CD14-positive monocyte (primary cell): ENCODE measurements at regions not wholly inside any gene's neighbourhood (a gene's known extent, or its start where the extent isn't known, plus 50 kb on each side); places are given as distances from the start of the nearest gene placed in this dataset.

Experiments
- DNase-seq, 3 donors: peaks; one replicate each; pipeline ENCODE4 v3.0.0-alpha.2; 2011 to 2022
- H2AFZ ChIP-seq: 2 replicates; pipeline ENCODE4 v1.6.0; 2012; ENCODE audit warnings: mild to moderate bottlenecking, low read depth, low read length, inconsistent platforms; ENCODE audit not compliant: insufficient read depth, poor library complexity, severe bottlenecking
- H3K27ac ChIP-seq, 2 donors: 1 replicate in 1 of 2; 2 replicates in 1 of 2; pipeline ENCODE4 v1.5.1; 2012 to 2013; ENCODE audit warnings: low read length in 2 of 2, control low read depth in 1 of 2, inconsistent platforms in 1 of 2, low read depth in 1 of 2, mild to moderate bottlenecking in 1 of 2
- H3K27me3 ChIP-seq, 2 donors: one replicate each; pipeline versions ENCODE4 v1.6.0 to v1.6.1; 2011 to 2013; ENCODE audit warnings: low read length in 2 of 2; ENCODE audit not compliant: control insufficient read depth in 2 of 2, insufficient read depth in 2 of 2
- H3K36me3 ChIP-seq, 2 donors: replicated peaks in 1 of 2; 1 replicate in 1 of 2; 2 replicates in 1 of 2; pipeline versions ENCODE4 v1.5.1 to v1.6.1; 2012 to 2013; ENCODE audit warnings: low read length in 2 of 2, control low read depth in 1 of 2, inconsistent platforms in 1 of 2, mild to moderate bottlenecking in 1 of 2; ENCODE audit not compliant: insufficient read depth in 2 of 2, control insufficient read depth in 1 of 2
- H3K4me1 ChIP-seq, 2 donors: 1 replicate in 1 of 2; 2 replicates in 1 of 2; pipeline versions ENCODE4 v1.5.1 to v1.6.1; 2012 to 2013; ENCODE audit warnings: low read length in 2 of 2, control low read depth in 1 of 2, inconsistent platforms in 1 of 2, mild to moderate bottlenecking in 1 of 2, moderate library complexity in 1 of 2; ENCODE audit not compliant: insufficient read depth in 2 of 2, control insufficient read depth in 1 of 2
- H3K4me2 ChIP-seq: replicated peaks from 2 replicates; pipeline ENCODE3; 2012; ENCODE audit warnings: low read length, moderate library complexity, mild to moderate bottlenecking; ENCODE audit not compliant: poor library complexity, severe bottlenecking; ENCODE audit errors: extremely low read depth
- H3K4me3 ChIP-seq, 3 experiments: fragments of 200-600 bp in 1 of 3; sonication (generic) in 1 of 3; replicated peaks in 1 of 3; 1 replicate in 2 of 3; 2 replicates in 1 of 3; pipeline ENCODE4 v1.5.1; 2011 to 2013; ENCODE audit warnings: low read length in 3 of 3, mild to moderate bottlenecking in 3 of 3, control low read depth in 2 of 3, low read depth in 2 of 3, inconsistent platforms in 1 of 3, moderate library complexity in 1 of 3
- H3K79me2 ChIP-seq: 2 replicates; pipeline ENCODE4 v1.6.0; 2012; ENCODE audit warnings: mild to moderate bottlenecking, control low read depth, inconsistent platforms, low read length, moderate library complexity; ENCODE audit not compliant: insufficient read depth
- H3K9ac ChIP-seq: 2 replicates; pipeline ENCODE4 v1.6.0; 2017; ENCODE audit warnings: low read length, mild to moderate bottlenecking; ENCODE audit not compliant: insufficient read depth, poor library complexity, severe bottlenecking
- H3K9me3 ChIP-seq, 2 donors: replicated peaks in 1 of 2; 1 replicate in 1 of 2; 2 replicates in 1 of 2; pipeline versions ENCODE4 v1.5.1 to v1.6.1; 2012 to 2013; ENCODE audit warnings: low read length in 2 of 2, control low read depth in 1 of 2; ENCODE audit not compliant: control insufficient read depth in 1 of 2, insufficient read depth in 1 of 2
- H4K20me1 ChIP-seq: 2 replicates; pipeline ENCODE4 v1.6.0; 2012; ENCODE audit warnings: mild to moderate bottlenecking, low read length, control low read depth, moderate library complexity; ENCODE audit not compliant: insufficient read depth
- H3K27ac Mint-ChIP-seq, 7 donors: one replicate each; pipeline ENCODE4 v1.8.0; 2020; ENCODE audit warnings: mild to moderate bottlenecking in 7 of 7, mixed read lengths in 7 of 7, moderate library complexity in 6 of 7, inconsistent platforms in 2 of 7
- H3K27me3 Mint-ChIP-seq, 3 donors: one replicate each; pipeline ENCODE4 v1.8.0; 2021 to 2022; ENCODE audit warnings: low read depth in 3 of 3, mild to moderate bottlenecking in 3 of 3, mixed read lengths in 3 of 3, moderate library complexity in 3 of 3, inconsistent platforms in 1 of 3
- H3K36me3 Mint-ChIP-seq, 2 donors: one replicate each; pipeline ENCODE4 v1.8.0; 2020; ENCODE audit warnings: mixed read lengths in 2 of 2, inconsistent platforms in 1 of 2, mild to moderate bottlenecking in 1 of 2
- H3K4me1 Mint-ChIP-seq: one replicate; pipeline ENCODE4 v1.8.0; 2020; ENCODE audit warnings: mild to moderate bottlenecking, mixed read lengths
- H3K4me3 Mint-ChIP-seq, 2 donors: one replicate each; pipeline ENCODE4 v1.8.0; 2020; ENCODE audit warnings: mild to moderate bottlenecking in 2 of 2, mixed read lengths in 2 of 2, moderate library complexity in 1 of 2
- H3K9me3 Mint-ChIP-seq, 7 donors: one replicate each; pipeline ENCODE4 v1.8.0; 2020 to 2022; ENCODE audit warnings: mixed read lengths in 7 of 7, mild to moderate bottlenecking in 6 of 7, moderate library complexity in 6 of 7, inconsistent platforms in 2 of 7
- WGBS: methylation state at CpG from one replicate; pipeline ENCODE4 v1.1.5; 2013; ENCODE audit warnings: missing lambda C conversion rate; ENCODE audit not compliant: insufficient coverage; 5-methylcytosine and 5-hydroxymethylcytosine counted together
- intact Hi-C, 2 donors: fragments of 100-400 bp; cut with micrococcal nuclease; formaldehyde crosslinking; loops; one replicate each; pipeline versions ENCODE4 v1.15.0 to v1.15.1; 2023
- TF ChIP-seq, protein P1 (sequence below): fragments of 200-600 bp; IDR thresholded peaks from one replicate; pipeline ENCODE4 v1.8.0; 2022; ENCODE audit warnings: antibody characterized with exemption, mild to moderate bottlenecking

DNA sequence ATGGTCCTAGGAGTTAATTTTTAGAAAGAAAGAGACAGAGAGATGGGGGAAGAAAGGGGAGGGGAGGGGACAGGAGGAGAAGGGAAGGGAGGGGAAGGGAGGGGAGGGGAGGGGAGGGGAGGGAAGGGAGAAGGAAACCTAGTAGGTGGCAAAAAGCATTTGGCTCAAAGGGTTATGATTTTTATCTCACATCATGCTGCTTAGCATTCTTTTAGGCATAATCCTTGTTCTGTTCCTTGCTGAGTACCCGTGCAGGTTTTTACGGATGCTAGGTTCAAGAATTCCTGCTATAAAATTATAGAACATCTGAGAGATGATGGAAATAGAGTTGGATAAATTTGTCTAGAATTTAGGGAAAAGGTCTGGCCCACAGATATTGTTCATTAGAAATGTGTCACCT, 132.4 kb upstream of the PRSS1 start:
- H3K27ac Mint-ChIP-seq: no peak overlapping the region
- WGBS: no CpG with 5 or more reads among the region's 2 CpGs
- intact Hi-C loops: no loop called here

DNA sequence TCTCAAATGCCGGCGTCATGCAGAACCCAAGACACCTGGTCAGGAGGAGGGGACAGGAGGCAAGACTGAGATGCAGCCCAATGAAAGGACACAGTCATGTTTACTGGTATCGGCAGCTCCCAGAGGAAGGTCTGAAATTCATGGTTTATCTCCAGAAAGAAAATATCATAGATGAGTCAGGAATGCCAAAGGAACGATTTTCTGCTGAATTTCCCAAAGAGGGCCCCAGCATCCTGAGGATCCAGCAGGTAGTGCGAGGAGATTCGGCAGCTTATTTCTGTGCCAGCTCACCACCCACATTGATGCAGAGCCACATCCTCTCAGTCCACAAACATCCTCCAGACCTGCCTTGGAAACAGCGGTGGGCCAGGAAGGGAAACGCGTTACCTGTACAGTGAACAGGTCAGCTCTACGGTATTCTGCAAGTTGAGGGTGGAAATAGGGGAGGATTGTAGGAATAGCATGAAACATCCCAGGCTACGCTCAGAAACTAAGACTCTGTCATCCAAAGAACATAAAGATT, 133.1 kb upstream of the PRSS1 start:
- 60% methylated on average over 6 of the region's 11 CpGs for WGBS

More for the DNA sequence above, 132.4 kb upstream of the PRSS1 start:
- H3K9me3 Mint-ChIP-seq: peaks cover 0 to 2% (median 0%) of the 10 kb centered on the region in 7 donors
- no peaks in the 10 kb centered on the region for H3K4me1 ChIP-seq
- H2AFZ ChIP-seq: no peak overlapping the region
- TF ChIP-seq, protein P1, sequence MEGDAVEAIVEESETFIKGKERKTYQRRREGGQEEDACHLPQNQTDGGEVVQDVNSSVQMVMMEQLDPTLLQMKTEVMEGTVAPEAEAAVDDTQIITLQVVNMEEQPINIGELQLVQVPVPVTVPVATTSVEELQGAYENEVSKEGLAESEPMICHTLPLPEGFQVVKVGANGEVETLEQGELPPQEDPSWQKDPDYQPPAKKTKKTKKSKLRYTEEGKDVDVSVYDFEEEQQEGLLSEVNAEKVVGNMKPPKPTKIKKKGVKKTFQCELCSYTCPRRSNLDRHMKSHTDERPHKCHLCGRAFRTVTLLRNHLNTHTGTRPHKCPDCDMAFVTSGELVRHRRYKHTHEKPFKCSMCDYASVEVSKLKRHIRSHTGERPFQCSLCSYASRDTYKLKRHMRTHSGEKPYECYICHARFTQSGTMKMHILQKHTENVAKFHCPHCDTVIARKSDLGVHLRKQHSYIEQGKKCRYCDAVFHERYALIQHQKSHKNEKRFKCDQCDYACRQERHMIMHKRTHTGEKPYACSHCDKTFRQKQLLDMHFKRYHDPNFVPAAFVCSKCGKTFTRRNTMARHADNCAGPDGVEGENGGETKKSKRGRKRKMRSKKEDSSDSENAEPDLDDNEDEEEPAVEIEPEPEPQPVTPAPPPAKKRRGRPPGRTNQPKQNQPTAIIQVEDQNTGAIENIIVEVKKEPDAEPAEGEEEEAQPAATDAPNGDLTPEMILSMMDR: no peak
- no peak for DNase-seq
- no peak overlapping the region for H3K27ac ChIP-seq
- H3K79me2 ChIP-seq: no peaks in the 10 kb centered on the region
- no peak overlapping the region for H3K4me3 Mint-ChIP-seq
- no peaks in the 10 kb centered on the region for H3K4me1 Mint-ChIP-seq
- peaks cover 0 to 3% (median 1%) of the 10 kb centered on the region in 3 donors for H3K27me3 Mint-ChIP-seq
- no peaks in the 10 kb centered on the region for H3K36me3 ChIP-seq
- no peaks in the 10 kb centered on the region for H3K9me3 ChIP-seq
- no peak overlapping the region for H3K9ac ChIP-seq
- H3K4me2 ChIP-seq: no peak overlapping the region
- H3K36me3 Mint-ChIP-seq: no peaks in the 10 kb centered on the region
- H3K4me3 ChIP-seq: no peak overlapping the region
- H3K27me3 ChIP-seq: peaks cover 0 to 2% of the 10 kb centered on the region in 2 donors
- no peaks in the 10 kb centered on the region for H4K20me1 ChIP-seq

More for the DNA sequence above, 133.1 kb upstream of the PRSS1 start:
- DNase-seq: no peak
- Mint-ChIP-seq H3K4me3 (no peak overlapping the region), H3K9me3 (peaks cover 0 to 2% (median 0%) of the 10 kb centered on the region in 7 donors), H3K4me1 (no peaks in the 10 kb centered on the region), H3K27ac (no peak overlapping the region), H3K36me3 (no peaks in the 10 kb centered on the region), H3K27me3 (peaks cover 0 to 3% (median 1%) of the 10 kb centered on the region in 3 donors)
- Histone ChIP-seq H3K4me3 (no peak overlapping the region), H3K9ac (no peak overlapping the region), H3K79me2 (no peaks in the 10 kb centered on the region), H4K20me1 (no peaks in the 10 kb centered on the region), H3K4me2 (no peak overlapping the region), H2AFZ (no peak overlapping the region), H3K27me3 (peaks cover 0 to 2% of the 10 kb centered on the region in 2 donors), H3K4me1 (no peaks in the 10 kb centered on the region), H3K27ac (no peak overlapping the region), H3K9me3 (no peaks in the 10 kb centered on the region), H3K36me3 (no peaks in the 10 kb centered on the region)
- intact Hi-C loops: no loop called here
- TF ChIP-seq, protein P1: no peak
